ENCODE measurements at regions not wholly inside any gene's neighbourhood (a gene's known extent, or its start where the extent isn't known, plus 50 kb on each side); places are given as distances from the start of the nearest gene placed in this dataset.
A peak's percentile ranks its signal among the peaks of the same experiment; 100 is the strongest.

GRCh38 chr12:85405262-85405661 lies 125.2 kb downstream of the ALX1 start:
- H3K9me3 Mint-ChIP-seq: no peaks in the 10 kb centered on the region
- no peaks in the 10 kb centered on the region for H3K36me3 Mint-ChIP-seq (ENCODE audit: low read depth)
- H3K27ac Mint-ChIP-seq: no peak overlapping the region
- H3K27me3 Mint-ChIP-seq: no peaks in the 10 kb centered on the region
- no peak overlapping the region for H3K4me3 Mint-ChIP-seq
- CTCF ChIA-PET: no interaction called here
- intact Hi-C loops (cut with micrococcal nuclease): no loop called here
- ATAC-seq (no peak), DNase-seq (no peak)
- TF ChIP-seq CTCF (IDR thresholded peaks at IDR 0.05): no peak
- no peaks in the 10 kb centered on the region for H3K4me1 Mint-ChIP-seq (ENCODE audit: low read depth)
- POLR2A ChIA-PET: no interaction called here

- CTCF ChIA-PET: no interaction called here
- H3K27me3 Mint-ChIP-seq: no peaks in the 10 kb centered on the region
- ATAC-seq (no peak), DNase-seq (no peak)
- H3K9me3 Mint-ChIP-seq: no peaks in the 10 kb centered on the region
- no peak overlapping the region for H3K27ac Mint-ChIP-seq
- intact Hi-C loops (cut with micrococcal nuclease): no loop called here
- POLR2A ChIA-PET: no interaction called here
- no peaks in the 10 kb centered on the region for H3K36me3 Mint-ChIP-seq (ENCODE audit: low read depth)
- no peak for TF ChIP-seq CTCF (IDR thresholded peaks at IDR 0.05)
- H3K4me1 Mint-ChIP-seq (ENCODE audit: low read depth): no peaks in the 10 kb centered on the region
- H3K4me3 Mint-ChIP-seq: no peak overlapping the region
Measured at GRCh38 chr12:85405781-85406522, 125.9 kb downstream of the ALX1 start.

- ChIA-PET POLR2A (no interaction called here), CTCF (no interaction called here)
- no peak for TF ChIP-seq CTCF (IDR thresholded peaks at IDR 0.05)
- Mint-ChIP-seq H3K36me3 (ENCODE audit: low read depth) (no peaks in the 10 kb centered on the region), H3K27ac (no peak overlapping the region), H3K4me1 (ENCODE audit: low read depth) (no peaks in the 10 kb centered on the region), H3K9me3 (no peaks in the 10 kb centered on the region), H3K4me3 (no peak overlapping the region), H3K27me3 (no peaks in the 10 kb centered on the region)
- DNase-seq (no peak), ATAC-seq (no peak)
- intact Hi-C loops (cut with micrococcal nuclease): no loop called here
Measured at GRCh38 chr12:85413266-85413665, 133.2 kb downstream of the ALX1 start.

GRCh38 chr12:85422762-85423161 lies 142.7 kb downstream of the ALX1 start:
- no peaks in the 10 kb centered on the region for H3K27me3 Mint-ChIP-seq
- POLR2A ChIA-PET: no interaction called here
- intact Hi-C loops (cut with micrococcal nuclease): no loop called here
- no peaks in the 10 kb centered on the region for H3K9me3 Mint-ChIP-seq
- no peak for ATAC-seq
- CTCF ChIA-PET: no interaction called here
- H3K27ac Mint-ChIP-seq: no peak overlapping the region
- no peak for TF ChIP-seq CTCF (IDR thresholded peaks at IDR 0.05)
- no peaks in the 10 kb centered on the region for H3K36me3 Mint-ChIP-seq (ENCODE audit: low read depth)
- no peak overlapping the region for H3K4me3 Mint-ChIP-seq
- DNase-seq: no peak
- no peaks in the 10 kb centered on the region for H3K4me1 Mint-ChIP-seq (ENCODE audit: low read depth)

- no peaks in the 10 kb centered on the region for H3K27me3 Mint-ChIP-seq
- H3K4me3 Mint-ChIP-seq: no peak overlapping the region
- H3K9me3 Mint-ChIP-seq: no peaks in the 10 kb centered on the region
- intact Hi-C loops (cut with micrococcal nuclease): no loop called here
- TF ChIP-seq CTCF (IDR thresholded peaks at IDR 0.05): peak; percentile 0
- H3K36me3 Mint-ChIP-seq (ENCODE audit: low read depth): no peaks in the 10 kb centered on the region
- no peak for ATAC-seq
- POLR2A ChIA-PET: no interaction called here
- no peak overlapping the region for H3K27ac Mint-ChIP-seq
- H3K4me1 Mint-ChIP-seq (ENCODE audit: low read depth): no peaks in the 10 kb centered on the region
- DNase-seq: no peak
- CTCF ChIA-PET: interaction anchor here (1.5 to 1.6 kb wide), 2 partner anchors 16 to 443 kb away, joined by 3 to 7 read pairs; no protein-coding TSS in a partner anchor
Measured at GRCh38 chr12:85423947-85424346, 143.9 kb downstream of the ALX1 start.
